GM21529 (cell line): ENCODE measurements at regions not wholly inside any gene's neighbourhood (a gene's known extent, or its start where the extent isn't known, plus 50 kb on each side); places are given as distances from the start of the nearest gene placed in this dataset.

ENCODE experiments used
- ATAC-seq: cut with Tn5 transposase; IDR thresholded peaks from one replicate; pipeline ENCODE4 v1.9.1; 2021; ENCODE audit not compliant: unreplicated experiment

- ATAC-seq: no peak
Measured at GRCh38 chr10:117945651-117946050, 101.1 kb downstream of the RAB11FIP2 start.

- no peak for ATAC-seq
Measured at GRCh38 chr10:117946525-117947070, 100.1 kb downstream of the RAB11FIP2 start.

DNA sequence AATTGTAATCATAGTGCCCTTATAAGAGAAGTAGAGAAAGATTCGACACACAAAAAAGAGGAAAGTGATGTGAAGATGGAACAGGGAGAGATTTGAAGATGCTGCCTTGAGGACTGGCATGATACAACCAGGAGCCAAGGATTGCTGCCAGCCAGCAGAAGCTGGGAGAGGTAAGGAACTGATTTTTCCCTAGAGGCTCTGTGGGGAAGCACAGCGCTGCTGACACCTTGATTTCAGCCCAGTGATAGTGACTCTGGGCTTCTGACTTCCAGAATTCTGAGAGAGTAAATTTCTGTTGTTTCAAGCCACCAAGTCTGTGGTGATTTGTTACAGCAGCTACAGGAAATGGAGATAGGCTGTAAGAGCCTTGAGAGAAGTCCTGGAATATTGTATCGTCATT, 98.2 kb downstream of the RAB11FIP2 start:
- ATAC-seq: no peak

- no peak for ATAC-seq
Measured at GRCh38 chr10:117950408-117950807, 96.3 kb downstream of the RAB11FIP2 start.
